ENCODE measurements at regions not wholly inside any gene's neighbourhood (a gene's known extent, or its start where the extent isn't known, plus 50 kb on each side); places are given as distances from the start of the nearest gene placed in this dataset.

- TF ChIP-seq EZH2phosphoT487 (IDR thresholded peaks at IDR 0.05): no peak
- TF ChIP-seq EZH2 (IDR thresholded peaks at IDR 0.05): no peak
- no peak for TF ChIP-seq CTCF (IDR thresholded peaks at IDR 0.05)
- no peaks in the 10 kb centered on the region for H3K9me3 ChIP-seq (ENCODE audit: low read depth)
- H4K20me1 ChIP-seq (ENCODE audit: low read depth): no peaks in the 10 kb centered on the region
- H3K4me2 ChIP-seq: no peak overlapping the region
- Mint-ChIP-seq H3K27ac (peak overlapping the region; percentile 21), H3K4me1 (peaks cover 35% of the 10 kb centered on the region), H3K27me3 (ENCODE audit: insufficient read depth, low read depth) (peaks cover 2% of the 10 kb centered on the region), H3K36me3 (no peaks in the 10 kb centered on the region), H3K4me3 (no peak overlapping the region), H3K9me3 (no peaks in the 10 kb centered on the region)
- no peaks in the 10 kb centered on the region for H3K36me3 ChIP-seq
- H3K4me3 ChIP-seq: no peak overlapping the region
- no peaks in the 10 kb centered on the region for H3K79me2 ChIP-seq (ENCODE audit: low read depth)
- H3K9ac ChIP-seq: no peak overlapping the region
- no peaks in the 10 kb centered on the region for H3K27me3 ChIP-seq
- DNase-seq (ENCODE audit: low spot score): no peak
- H2AFZ ChIP-seq (replicated peaks): no peak overlapping the region
- no peak overlapping the region for H3K27ac ChIP-seq
- peaks cover 31% of the 10 kb centered on the region for H3K4me1 ChIP-seq
- no peaks in the 10 kb centered on the region for H3F3A ChIP-seq (ENCODE audit: low read depth)
Observed at GRCh38 chr14:87628780-87629179, 364.2 kb downstream of the GALC start.

GRCh38 chr14:87628129-87628528 is 364.9 kb downstream of the GALC start:
- Histone ChIP-seq H3K27ac (no peak overlapping the region), H3F3A (ENCODE audit: low read depth) (no peaks in the 10 kb centered on the region), H3K36me3 (no peaks in the 10 kb centered on the region), H3K4me3 (no peak overlapping the region), H2AFZ (replicated peaks) (no peak overlapping the region), H3K9ac (no peak overlapping the region), H3K4me2 (no peak overlapping the region), H3K9me3 (ENCODE audit: low read depth) (no peaks in the 10 kb centered on the region), H3K27me3 (no peaks in the 10 kb centered on the region), H4K20me1 (ENCODE audit: low read depth) (no peaks in the 10 kb centered on the region), H3K4me1 (peaks cover 31% of the 10 kb centered on the region), H3K79me2 (ENCODE audit: low read depth) (no peaks in the 10 kb centered on the region)
- no peak for TF ChIP-seq EZH2phosphoT487 (IDR thresholded peaks at IDR 0.05)
- no peak for TF ChIP-seq CTCF (IDR thresholded peaks at IDR 0.05)
- TF ChIP-seq EZH2 (IDR thresholded peaks at IDR 0.05): no peak
- H3K36me3 Mint-ChIP-seq: no peaks in the 10 kb centered on the region
- peaks cover 2% of the 10 kb centered on the region for H3K9me3 Mint-ChIP-seq
- DNase-seq (ENCODE audit: low spot score): peak; percentile 90
- H3K27me3 Mint-ChIP-seq (ENCODE audit: insufficient read depth, low read depth): peaks cover 1% of the 10 kb centered on the region
- H3K4me3 Mint-ChIP-seq: no peak overlapping the region
- peaks cover 35% of the 10 kb centered on the region for H3K4me1 Mint-ChIP-seq
- H3K27ac Mint-ChIP-seq: peak overlapping the region; percentile 90

GRCh38 chr14:87626266-87626665 is 366.7 kb downstream of the GALC start:
- no peak overlapping the region for H3K4me3 Mint-ChIP-seq
- H3K27ac Mint-ChIP-seq: no peak overlapping the region

More at GRCh38 chr14:87626266-87626665, 366.7 kb downstream of the GALC start:
- Mint-ChIP-seq H3K4me1 (peaks cover 29% of the 10 kb centered on the region), H3K9me3 (peaks cover 17% of the 10 kb centered on the region), H3K27me3 (ENCODE audit: insufficient read depth, low read depth) (no peaks in the 10 kb centered on the region), H3K36me3 (peaks cover 6% of the 10 kb centered on the region)
- no peaks in the 10 kb centered on the region for H3K9me3 ChIP-seq (ENCODE audit: low read depth)
- H3K4me2 ChIP-seq: no peak overlapping the region
- no peaks in the 10 kb centered on the region for H3F3A ChIP-seq (ENCODE audit: low read depth)
- no peak overlapping the region for H2AFZ ChIP-seq (replicated peaks)
- no peak overlapping the region for H3K27ac ChIP-seq
- H3K4me3 ChIP-seq: no peak overlapping the region
- no peaks in the 10 kb centered on the region for H4K20me1 ChIP-seq (ENCODE audit: low read depth)
- H3K4me1 ChIP-seq: peaks cover 31% of the 10 kb centered on the region
- no peaks in the 10 kb centered on the region for H3K36me3 ChIP-seq
- H3K79me2 ChIP-seq (ENCODE audit: low read depth): no peaks in the 10 kb centered on the region
- no peaks in the 10 kb centered on the region for H3K27me3 ChIP-seq
- no peak for DNase-seq (ENCODE audit: low spot score)
- no peak overlapping the region for H3K9ac ChIP-seq
- TF ChIP-seq CTCF (IDR thresholded peaks at IDR 0.05): no peak
- TF ChIP-seq EZH2 (IDR thresholded peaks at IDR 0.05): no peak
- no peak for TF ChIP-seq EZH2phosphoT487 (IDR thresholded peaks at IDR 0.05)

Measured in neural progenitor cell (in vitro differentiated cells).